Loucy (cell line): ENCODE measurements at regions not wholly inside any gene's neighbourhood (a gene's known extent, or its start where the extent isn't known, plus 50 kb on each side); places are given as distances from the start of the nearest gene placed in this dataset.

Experiments
- CTCF ChIP-seq: fragments of 200-600 bp; sonication (generic); conservative IDR thresholded peaks from 2 replicates; pipeline ENCODE4 v1.5.1; 2014; ENCODE audit warnings: mild to moderate bottlenecking, antibody characterized with exemption, low read length
- EZH2phosphoT487 ChIP-seq: fragments of 200-600 bp; IDR thresholded peaks from 2 replicates; pipeline ENCODE4 v1.6.1; 2018; ENCODE audit warnings: antibody characterized with exemption, mild to moderate bottlenecking, moderate library complexity, borderline replicate concordance

- TF ChIP-seq EZH2phosphoT487 (no peak), CTCF (no peak)
Measured at GRCh38 chr2:145875016-145875415, 1355.1 kb upstream of the ZEB2 start.
